ENCODE measurements at regions not wholly inside any gene's neighbourhood (a gene's known extent, or its start where the extent isn't known, plus 50 kb on each side); places are given as distances from the start of the nearest gene placed in this dataset.
"Not testable (repeated sequence)": the region's sequence is repeated elsewhere in the genome, so short reads cannot be mapped to it uniquely, and the experiment has no call there.

- DNase-seq, result no peak
Measured at GRCh38 chr6:26235302-26235670, 129.7 kb upstream of the BTN3A2 start.

DNA sequence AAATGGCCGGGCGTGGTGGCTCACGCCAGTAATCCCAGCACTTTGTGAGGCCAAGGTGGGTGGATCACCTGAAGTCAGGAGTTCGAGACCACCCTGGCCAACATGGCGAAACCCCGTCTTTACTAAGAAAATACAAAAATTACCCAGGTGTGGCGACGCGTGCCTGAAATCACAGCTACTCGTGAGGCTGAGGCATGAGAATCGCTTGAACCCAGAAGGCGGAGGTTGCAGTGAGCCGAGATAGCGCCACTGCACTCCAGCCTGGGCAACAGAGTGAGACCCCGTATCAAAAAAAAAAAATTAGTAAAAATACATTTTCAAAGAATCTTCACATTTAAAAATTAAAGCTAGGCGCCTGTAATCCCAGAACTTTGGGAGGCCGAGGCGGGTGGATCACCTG, 125.6 kb upstream of the BTN3A2 start:
- not testable (repeated sequence) for DNase-seq

- no peak for DNase-seq
Measured at GRCh38 chr6:26240157-26241032, 124.6 kb upstream of the BTN3A2 start.

DNA sequence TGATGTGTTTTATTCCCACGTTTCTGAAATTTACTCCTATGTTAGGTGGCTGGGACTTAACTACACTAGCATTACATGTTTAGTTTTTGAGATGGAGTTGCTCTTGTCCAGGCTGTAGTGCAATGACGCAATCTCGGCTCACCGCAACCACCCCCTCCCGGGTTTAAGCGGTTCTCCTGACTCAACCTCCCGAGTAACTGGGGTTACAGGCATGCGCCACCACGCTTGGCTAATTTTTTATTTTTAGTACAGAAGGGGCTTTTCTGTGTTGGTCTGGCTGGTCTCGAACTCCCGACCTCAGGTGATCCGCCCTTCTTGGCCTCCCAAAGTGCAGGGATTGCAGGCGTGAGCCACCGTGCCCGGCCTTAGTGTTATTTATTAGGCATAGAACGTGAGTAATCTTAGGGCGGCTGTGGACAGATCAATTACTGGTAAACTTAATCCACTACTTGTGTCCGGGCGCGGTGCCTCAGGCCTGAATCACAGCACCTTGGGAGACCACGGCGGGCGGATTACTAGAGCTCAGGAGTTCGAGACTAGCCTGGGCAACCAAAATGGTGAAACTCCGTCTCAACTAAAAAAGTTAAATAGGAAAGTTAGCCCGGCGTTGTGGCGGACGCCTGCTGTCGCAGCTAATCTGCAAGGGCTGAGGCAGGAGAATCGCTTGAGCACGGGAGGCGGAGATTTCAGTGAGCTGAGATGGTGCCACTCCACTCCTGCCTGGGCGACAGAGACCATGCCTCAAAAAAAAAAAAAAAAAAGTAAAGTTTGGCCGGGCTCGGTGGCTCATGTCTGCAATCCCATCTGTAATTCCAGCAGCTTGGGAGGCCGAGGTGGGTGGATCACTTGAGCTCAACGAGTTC, 123.7 kb upstream of the BTN3A2 start:
- no peak for DNase-seq

DNA sequence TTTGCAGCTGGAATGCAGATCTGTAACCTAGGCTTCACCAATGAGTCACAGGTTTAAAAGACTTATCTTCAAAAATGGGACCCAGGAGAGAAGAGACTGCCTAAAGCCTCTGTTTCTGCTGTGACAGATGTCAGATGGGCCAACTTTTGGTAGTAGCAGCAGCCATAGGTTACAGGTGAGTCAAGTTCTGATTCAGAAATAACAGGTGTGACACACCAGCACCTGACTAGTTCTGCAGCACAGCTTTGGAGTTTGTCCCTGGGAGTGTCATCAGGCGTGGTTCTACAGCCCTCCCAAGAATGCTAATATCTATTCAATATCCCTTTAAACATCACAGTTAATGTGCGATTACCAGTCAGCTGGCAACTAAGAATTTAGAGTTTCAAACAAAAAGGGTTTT, 121.9 kb upstream of the BTN3A2 start:
- DNase-seq, result no peak

GRCh38 chr6:26243752-26244151, 121.2 kb upstream of the BTN3A2 start:
- no peak for DNase-seq

- no peak for DNase-seq
Measured at GRCh38 chr6:26246058-26246457, 118.9 kb upstream of the BTN3A2 start.

- no peak for DNase-seq
Measured at GRCh38 chr6:26246553-26246952, 118.4 kb upstream of the BTN3A2 start.

- DNase-seq, result no peak
Measured at GRCh38 chr6:26249707-26249956, 115.4 kb upstream of the BTN3A2 start.

DNA sequence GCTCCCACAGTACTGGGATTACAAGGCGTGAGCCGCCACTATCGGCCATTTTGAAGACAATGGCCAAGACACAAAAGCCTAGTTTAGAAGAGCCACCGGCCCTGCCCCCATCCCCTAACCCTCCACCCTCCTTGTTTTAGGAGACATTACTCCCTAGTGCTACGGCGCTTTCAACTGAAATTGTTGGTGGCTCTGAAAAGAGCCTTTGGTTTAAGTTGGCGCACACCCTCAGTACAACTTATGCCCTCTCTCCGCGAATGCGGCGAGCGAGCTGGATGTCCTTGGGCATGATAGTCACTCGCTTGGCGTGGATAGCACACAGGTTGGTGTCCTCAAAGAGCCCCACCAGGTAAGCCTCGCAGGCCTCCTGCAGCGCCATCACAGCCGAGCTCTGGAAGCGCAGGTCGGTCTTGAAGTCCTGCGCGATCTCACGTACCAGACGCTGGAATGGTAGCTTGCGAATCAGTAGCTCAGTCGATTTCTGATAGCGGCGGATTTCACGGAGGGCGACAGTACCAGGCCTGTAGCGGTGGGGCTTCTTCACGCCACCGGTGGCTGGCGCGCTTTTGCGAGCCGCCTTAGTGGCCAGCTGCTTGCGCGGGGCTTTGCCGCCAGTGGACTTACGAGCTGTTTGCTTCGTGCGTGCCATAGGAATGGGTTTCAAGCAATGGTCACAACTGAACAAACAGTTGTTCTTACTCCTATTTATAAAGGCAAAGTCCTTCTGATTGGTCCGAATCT, 114.9 kb upstream of the BTN3A2 start:
- DNase-seq, result no peak

DNA sequence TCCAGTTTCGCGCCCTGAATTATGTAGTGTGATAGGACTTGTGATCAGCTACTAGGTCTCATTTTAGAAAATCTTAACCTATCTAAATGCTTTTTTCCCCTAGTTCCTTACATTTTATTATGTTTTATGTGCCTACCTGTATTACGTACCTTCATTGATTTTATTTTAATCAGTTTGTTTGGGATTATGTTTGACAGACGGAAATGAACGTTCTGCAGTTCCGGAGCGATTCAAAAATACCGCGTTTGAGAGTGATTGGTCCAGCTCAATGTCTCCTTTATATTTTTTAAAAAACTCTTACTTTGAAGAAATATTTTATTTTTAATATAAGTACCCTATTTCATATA, 114.3 kb upstream of the BTN3A2 start:
- DNase-seq, result peak; percentile 74

DNA sequence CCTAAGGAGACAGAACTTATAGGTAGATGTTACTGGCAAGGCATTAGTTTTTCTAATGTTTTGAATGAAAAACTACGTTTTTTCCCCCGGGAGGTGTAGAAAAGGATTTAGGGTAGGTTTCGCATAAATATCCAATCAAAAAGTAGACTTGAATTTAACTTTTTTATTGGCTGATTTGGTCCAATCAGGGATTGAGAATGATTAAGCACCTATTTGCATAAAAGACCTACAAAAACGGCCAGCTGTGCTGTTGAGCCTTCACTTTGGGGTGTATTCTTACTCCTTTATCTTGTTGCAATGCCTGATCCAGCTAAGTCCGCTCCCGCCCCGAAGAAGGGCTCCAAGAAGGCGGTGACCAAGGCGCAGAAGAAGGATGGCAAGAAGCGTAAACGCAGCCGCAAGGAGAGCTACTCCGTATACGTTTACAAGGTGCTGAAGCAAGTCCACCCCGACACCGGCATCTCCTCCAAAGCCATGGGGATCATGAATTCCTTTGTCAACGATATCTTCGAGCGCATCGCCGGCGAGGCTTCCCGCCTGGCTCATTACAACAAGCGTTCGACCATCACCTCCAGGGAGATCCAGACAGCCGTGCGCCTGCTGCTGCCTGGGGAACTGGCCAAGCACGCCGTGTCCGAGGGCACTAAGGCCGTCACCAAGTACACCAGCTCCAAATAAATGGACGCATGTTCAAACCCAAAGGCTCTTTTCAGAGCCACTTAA, 113.5 kb upstream of the BTN3A2 start:
- DNase-seq, result peak; percentile 76

DNA sequence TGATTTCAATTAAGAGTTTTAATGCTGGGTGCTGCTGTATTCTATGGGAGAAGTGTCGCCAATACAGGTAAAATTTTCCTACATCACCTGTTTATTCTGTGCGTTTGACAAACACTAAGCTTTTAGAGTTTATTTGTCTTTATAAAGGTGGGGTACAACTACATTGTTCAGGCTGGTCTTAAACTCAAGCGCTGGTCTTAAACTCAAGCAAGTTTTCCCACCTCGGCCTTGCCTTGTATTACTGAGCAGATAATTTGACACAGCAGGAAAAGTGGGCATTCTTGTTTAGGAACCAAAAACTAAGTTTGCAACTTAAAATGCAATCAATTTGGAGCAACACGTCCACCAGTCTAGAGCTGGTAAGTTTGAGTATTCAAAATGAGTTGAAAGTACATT, 112.9 kb upstream of the BTN3A2 start:
- no peak for DNase-seq

GRCh38 chr6:26254724-26255123, 110.3 kb upstream of the BTN3A2 start:
- no peak for DNase-seq

DNA sequence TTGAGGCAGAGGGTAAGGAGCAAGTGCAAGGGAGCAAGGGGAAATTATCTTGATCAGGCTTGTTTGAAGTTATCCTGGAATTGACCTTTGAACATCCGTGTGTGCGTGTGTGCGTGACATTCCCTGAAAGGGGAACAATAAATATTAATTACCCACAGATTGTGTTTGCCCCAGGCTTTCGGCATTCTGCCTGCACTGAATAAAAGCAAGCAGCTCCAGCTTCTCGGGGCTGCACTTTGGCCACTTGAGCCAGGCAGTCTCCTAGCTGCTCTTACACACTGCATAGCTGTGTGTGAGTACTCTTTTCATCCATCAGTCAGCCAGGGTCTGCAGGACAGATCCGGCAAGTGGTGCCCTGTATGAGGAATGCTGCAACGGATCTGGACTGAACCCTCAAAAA, 107.7 kb upstream of the BTN3A2 start:
- DNase-seq, result no peak

- DNase-seq, result no peak
Measured at GRCh38 chr6:26258212-26258977, 106.6 kb upstream of the BTN3A2 start.

DNA sequence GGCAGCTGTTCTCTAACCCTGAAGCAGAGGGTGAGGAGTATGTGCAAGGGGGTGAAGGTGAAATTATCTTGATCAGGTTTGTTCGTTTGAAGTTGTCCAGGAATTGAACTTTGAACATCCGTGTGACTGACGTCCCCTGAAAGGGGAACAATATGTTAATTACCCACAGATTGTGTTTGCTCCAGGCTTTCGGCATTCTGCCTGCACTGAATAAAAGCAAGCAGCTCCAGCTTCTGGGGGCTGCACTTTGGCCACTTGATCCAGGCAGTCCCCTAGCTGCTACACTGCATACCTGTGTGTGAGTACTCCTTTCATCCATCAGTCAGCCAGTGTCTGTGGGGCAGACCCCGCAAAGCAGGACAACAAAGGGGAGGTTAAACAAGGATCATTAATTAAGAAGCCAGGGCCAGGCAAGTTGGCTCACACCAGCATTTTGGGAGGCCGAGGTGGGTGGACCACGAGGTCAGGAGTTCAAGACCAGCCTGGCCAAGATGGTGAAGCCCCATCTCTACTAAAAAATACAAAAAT, 104.8 kb upstream of the BTN3A2 start:
- DNase-seq, result no peak

GRCh38 chr6:26260725-26261490, 104.1 kb upstream of the BTN3A2 start:
- DNase-seq, result no peak

GRCh38 chr6:26264547-26264946, 100.5 kb upstream of the BTN3A2 start:
- no peak for DNase-seq

DNA sequence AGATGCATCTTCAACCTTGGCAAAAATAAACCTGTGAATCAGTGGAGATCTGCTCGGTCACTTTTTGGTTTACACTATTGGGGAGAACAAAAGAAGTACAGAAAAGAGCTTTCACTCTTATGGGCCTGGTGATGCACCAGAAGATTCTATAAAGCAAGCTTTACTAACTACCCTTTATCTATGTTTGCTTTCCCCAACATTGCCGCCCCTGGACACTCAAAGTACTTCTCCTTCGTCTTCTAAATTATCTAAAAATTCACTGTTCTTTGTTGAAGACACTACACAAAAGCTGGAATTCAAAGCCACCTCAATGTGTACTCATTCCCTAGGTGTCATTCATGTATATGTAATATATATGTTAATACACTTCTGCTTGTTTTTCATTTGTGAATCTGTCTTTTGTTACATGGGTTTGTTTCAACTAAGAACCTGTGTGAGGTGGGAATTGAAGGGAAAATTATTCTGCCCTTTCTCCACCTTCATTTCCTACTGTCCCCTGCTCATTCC, 97.9 kb upstream of the BTN3A2 start:
- DNase-seq, result no peak

All from NCI-H187 treated with DMSO at 0.1 percent for 48 hours (cell line).